Ishikawa (cell line): ENCODE measurements at regions not wholly inside any gene's neighbourhood (a gene's known extent, or its start where the extent isn't known, plus 50 kb on each side); places are given as distances from the start of the nearest gene placed in this dataset.

Experiments used
- CEBPB ChIP-seq: IDR thresholded peaks from 2 replicates; pipeline ENCODE4 v1.6.1; 2012
- CREB1 ChIP-seq: IDR thresholded peaks from 2 replicates; pipeline ENCODE4 v1.6.1; 2012; ENCODE audit warnings: low read depth
- EGR1 ChIP-seq: IDR thresholded peaks from 2 replicates; pipeline ENCODE4 v1.6.1; 2012
- EP300 ChIP-seq: IDR thresholded peaks from 2 replicates; pipeline ENCODE4 v1.6.1; 2012; ENCODE audit warnings: borderline replicate concordance
- FOXM1 ChIP-seq: IDR thresholded peaks from 2 replicates; pipeline ENCODE4 v1.6.1; 2012; ENCODE audit warnings: low read depth, borderline replicate concordance
- MAX ChIP-seq: IDR thresholded peaks from 2 replicates; pipeline ENCODE4 v1.6.1; 2012
- NFIC ChIP-seq: IDR thresholded peaks from 2 replicates; pipeline ENCODE4 v1.6.1; 2012
- RAD21 ChIP-seq: IDR thresholded peaks from 2 replicates; pipeline ENCODE4 v1.6.1; 2012; ENCODE audit warnings: low read depth
- REST ChIP-seq: IDR thresholded peaks from 2 replicates; pipeline ENCODE4 v1.6.1; 2012; ENCODE audit warnings: low read depth, mild to moderate bottlenecking
- TAF1 ChIP-seq: IDR thresholded peaks from 2 replicates; pipeline ENCODE4 v1.6.1; 2012; ENCODE audit warnings: low read depth, mild to moderate bottlenecking
- TCF12 ChIP-seq: IDR thresholded peaks from 2 replicates; pipeline ENCODE4 v1.6.1; 2012; ENCODE audit warnings: low read depth
- TEAD4 ChIP-seq: IDR thresholded peaks from 2 replicates; pipeline ENCODE4 v1.6.1; 2012
- YY1 ChIP-seq: IDR thresholded peaks from 2 replicates; pipeline ENCODE4 v1.6.1; 2012; ENCODE audit warnings: low read depth
- ZBTB7A ChIP-seq: IDR thresholded peaks from 2 replicates; pipeline ENCODE4 v1.6.1; 2012; ENCODE audit warnings: low read depth
- TF ChIP-seq, protein P1 (sequence below): IDR thresholded peaks from 2 replicates; pipeline ENCODE4 v1.6.1; 2012

DNA sequence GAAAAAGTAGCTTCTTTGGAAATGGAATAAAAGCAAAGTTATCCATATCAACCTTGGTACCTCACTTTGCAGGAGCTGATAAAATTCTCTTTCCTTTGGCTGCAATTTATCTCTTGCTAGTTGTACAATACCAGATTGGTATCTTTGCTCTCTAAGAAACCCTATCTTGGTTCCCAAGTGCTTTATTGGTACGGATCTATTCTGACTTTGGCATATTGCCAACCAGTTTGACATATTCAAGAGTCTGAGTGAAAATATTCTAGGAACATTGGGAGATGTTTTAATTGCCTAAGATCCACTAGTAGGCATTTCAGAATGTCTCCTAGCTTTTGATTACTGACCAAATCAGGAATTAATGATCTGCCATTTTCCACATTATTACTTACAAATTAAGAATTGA lies 167.2 kb upstream of the ATP2B1 start:
- TF ChIP-seq EGR1 (no peak), YY1 (no peak), NFIC (peak; percentile 39; the same call in 1 of the 2 replicates), CREB1 (no peak)

DNA sequence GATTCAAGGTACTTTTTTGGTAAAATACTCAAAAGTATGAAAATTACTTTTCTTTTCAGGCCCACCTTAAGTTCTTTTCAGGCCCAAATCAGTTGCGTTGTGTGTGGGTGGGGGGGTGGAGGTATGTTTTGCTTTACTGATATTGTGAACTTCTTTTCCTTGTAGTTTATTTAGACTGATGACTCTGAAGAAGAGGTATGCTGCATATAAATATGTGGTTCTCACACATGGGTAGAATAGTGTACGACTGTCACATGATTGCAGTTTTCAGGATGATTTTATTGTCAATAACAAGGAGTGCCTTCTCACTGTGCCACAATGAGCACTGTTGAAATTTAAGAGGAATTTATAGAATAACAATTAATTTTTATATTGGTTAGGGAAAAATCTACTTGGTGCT lies 166.6 kb upstream of the ATP2B1 start:
- TF ChIP-seq CEBPB = no peak
- TF ChIP-seq TCF12 = no peak
- no peak for TF ChIP-seq RAD21
- TF ChIP-seq YY1 = no peak
- no peak for TF ChIP-seq ZBTB7A
- TF ChIP-seq MAX = no peak

GRCh38 chr12:89874146-89874545 lies 165.5 kb upstream of the ATP2B1 start:
- TF ChIP-seq TAF1 (no peak), CEBPB (no peak), RAD21 (no peak), REST (no peak), CREB1 (no peak), TCF12 (no peak), YY1 (no peak), EP300 (no peak), NFIC (no peak), EGR1 (no peak), ZBTB7A (no peak), TEAD4 (no peak), FOXM1 (no peak), MAX (no peak)
- TF ChIP-seq, protein P1, sequence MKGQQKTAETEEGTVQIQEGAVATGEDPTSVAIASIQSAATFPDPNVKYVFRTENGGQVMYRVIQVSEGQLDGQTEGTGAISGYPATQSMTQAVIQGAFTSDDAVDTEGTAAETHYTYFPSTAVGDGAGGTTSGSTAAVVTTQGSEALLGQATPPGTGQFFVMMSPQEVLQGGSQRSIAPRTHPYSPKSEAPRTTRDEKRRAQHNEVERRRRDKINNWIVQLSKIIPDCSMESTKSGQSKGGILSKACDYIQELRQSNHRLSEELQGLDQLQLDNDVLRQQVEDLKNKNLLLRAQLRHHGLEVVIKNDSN = no peak

- no peak for TF ChIP-seq EGR1
- TF ChIP-seq TAF1 = no peak
Observed at GRCh38 chr12:89873745-89874144, 165.1 kb upstream of the ATP2B1 start.

DNA sequence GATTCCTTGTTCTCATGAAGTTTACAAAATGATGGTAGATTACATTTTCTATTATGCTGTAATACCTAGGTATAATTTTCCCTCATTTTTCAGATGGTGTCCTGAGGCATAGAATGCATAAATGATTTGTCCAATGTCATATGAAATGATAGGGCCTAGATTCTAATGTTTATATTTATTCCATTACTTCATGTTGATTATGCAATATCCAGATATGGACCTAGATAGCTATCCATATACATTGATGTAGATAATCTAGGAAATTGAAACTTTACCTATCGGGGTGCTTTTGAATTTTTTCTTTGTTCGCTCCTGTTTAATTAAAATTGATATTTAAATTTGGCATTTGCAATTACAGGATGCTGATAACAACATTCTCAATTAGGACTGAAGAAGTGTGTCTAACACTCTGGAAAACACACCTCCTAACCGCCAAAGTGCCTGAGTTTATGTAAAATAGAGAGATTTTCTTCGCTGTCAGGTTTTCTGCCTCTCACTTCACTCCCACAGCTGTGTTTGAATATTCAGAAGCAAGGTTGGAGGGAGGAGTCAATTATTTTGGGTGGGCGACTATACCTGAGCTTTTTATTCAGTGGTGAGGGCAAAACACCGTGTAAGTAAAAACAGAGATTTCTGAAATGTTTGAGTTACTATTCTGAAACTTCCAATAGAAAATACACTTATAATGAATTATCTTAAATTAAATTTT lies 164.4 kb upstream of the ATP2B1 start:
- no peak for TF ChIP-seq TEAD4
- no peak for TF ChIP-seq MAX

- TF ChIP-seq EP300 = no peak
- TF ChIP-seq TCF12 = no peak
- no peak for TF ChIP-seq CREB1
- no peak for TF ChIP-seq ZBTB7A
- TF ChIP-seq YY1 = no peak
- no peak for TF ChIP-seq FOXM1
- TF ChIP-seq CEBPB = no peak
- TF ChIP-seq RAD21 = no peak
- no peak for TF ChIP-seq NFIC
- no peak for TF ChIP-seq EGR1
- TF ChIP-seq MAX = no peak
- TF ChIP-seq TEAD4 = no peak
- no peak for TF ChIP-seq REST
- TF ChIP-seq, protein P1 = no peak
- no peak for TF ChIP-seq TAF1
Observed at GRCh38 chr12:89870413-89871184, 162.0 kb upstream of the ATP2B1 start.
